GM21825 (cell line): ENCODE measurements at regions not wholly inside any gene's neighbourhood (a gene's known extent, or its start where the extent isn't known, plus 50 kb on each side); places are given as distances from the start of the nearest gene placed in this dataset.

Experiments used
- ATAC-seq: cut with Tn5 transposase; IDR thresholded peaks from one replicate; pipeline ENCODE4 v1.9.1; 2021; ENCODE audit warnings: mild to moderate bottlenecking, moderate library complexity; ENCODE audit not compliant: unreplicated experiment

DNA sequence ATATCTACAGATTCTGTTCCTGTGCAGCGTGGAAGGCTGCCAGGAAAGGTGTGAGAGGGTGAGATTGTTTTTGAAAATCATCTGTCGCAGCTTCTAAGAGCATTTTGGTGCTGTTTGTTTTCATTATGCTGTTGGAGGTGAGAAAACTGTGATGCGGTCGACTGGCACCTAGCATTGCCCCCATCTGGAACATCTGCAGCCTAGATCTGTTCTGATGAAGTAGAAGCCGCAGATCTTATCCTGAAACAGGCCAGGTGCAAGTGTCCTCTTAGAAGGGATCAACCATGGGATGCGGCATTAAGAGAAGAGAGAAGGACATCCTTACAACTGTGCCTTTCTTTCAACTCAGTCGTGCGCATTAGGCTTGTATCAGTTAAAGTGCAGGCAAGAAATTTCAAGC lies 167.3 kb downstream of the CDH26 start:
- ATAC-seq = no peak

DNA sequence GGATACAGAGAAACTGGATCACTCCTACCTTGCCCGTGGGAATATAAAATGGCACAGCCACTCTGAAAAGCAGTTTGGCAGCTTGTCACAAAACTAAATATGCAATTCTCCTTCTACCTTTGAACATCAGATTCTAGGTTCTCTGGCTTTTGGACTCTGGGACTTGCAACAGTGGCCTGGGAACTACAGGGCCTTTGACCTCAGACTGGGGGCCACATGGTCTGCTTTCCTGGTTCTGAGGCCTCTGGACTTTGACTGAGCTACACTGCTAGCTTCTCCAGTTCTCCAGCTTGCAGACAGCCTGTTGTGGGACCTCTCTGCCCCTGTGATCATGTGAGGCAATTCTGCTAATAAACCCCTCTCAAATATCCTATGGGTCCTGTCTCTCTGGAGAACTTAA lies 168.8 kb downstream of the CDH26 start:
- no peak for ATAC-seq

DNA sequence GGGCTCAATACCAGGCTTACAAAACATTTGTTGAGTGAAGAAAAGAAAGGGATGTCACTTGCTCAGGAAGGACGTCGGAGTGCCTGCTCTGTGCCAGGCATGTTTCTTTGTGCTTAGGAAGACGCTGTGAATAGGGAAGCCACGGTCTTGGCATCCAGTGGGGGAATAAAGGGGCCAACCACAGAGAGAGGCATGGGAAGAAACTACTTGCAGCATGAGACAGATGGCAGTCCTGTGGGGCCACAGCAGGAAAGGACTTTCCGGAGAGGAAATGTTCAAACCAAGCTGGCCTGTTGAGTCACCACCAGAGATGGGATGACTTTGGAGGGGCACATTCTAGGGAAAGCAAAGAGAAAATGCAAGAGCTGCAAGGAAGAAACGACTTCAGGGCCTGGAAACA lies 173.2 kb downstream of the CDH26 start:
- no peak for ATAC-seq

DNA sequence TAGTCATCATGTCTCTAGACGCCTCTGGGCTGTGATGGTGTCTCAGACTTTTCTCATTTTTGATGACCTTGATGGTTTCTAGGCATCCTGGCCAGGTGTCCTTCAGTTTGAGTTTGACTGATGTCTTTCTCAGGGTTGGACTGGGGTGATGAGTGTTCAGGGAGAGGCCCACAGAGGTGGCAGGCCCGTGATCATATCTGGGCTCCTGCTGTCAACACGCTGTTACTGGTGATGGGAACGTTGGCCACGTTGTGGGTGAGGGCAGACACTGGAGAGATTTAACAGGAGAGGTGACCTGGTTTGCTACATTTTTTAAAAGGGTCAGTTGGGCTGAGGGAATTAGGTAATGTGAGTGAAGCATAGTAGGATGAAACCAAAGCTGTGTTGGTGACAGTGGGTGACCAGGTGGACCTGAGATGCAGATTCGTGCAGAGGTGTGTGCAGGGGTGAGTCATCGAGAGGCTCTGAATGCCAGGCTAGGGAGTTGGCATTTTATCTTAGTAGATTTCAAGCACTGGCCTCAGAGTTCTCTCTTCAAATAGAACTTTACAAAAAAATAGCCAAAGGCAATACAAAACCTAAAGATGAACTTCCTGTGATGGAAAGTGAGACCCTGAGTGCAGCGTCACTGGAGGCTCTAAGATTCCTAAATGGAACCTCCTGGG lies 174.1 kb downstream of the CDH26 start:
- no peak for ATAC-seq

DNA sequence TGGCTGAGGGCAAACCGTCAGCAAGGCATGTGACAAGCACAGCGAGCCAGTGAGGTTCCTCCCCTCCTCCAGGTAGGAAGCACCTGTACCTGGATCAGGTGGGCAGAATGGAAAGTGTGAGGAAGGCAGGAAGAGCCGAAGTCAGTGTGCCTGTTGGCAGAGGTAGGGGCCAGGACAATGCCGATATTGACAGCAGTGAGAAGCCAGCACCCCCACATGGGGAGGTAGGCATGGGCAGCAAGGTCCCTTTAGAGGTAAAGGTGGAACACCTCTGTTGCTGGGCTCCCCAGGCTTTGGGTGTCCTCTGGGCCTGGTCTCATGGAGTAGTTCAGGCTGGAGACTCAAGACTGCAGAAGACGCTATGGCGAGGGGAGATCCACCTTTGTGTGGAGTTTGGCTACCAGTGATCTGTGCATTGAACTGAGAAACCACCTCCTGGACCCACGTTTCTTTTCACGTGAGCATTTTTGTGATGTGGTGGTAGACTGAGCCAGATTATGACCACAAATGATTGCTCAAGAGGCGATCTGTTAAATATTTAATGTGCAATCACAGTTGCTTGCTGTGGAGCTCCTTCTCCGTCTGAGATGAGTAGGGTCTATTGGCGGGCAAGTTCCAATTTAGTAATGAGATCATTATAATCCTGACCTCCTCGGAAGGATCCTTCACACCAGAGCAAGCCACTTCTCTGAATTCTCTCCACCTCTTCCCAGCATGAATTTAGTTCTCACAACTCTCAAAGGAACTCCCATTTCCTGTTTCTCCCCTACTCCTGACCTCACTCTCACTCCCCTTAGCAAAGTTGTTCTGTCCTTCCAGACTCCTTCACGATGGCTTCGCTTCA lies 174.8 kb downstream of the CDH26 start:
- ATAC-seq = no peak

DNA sequence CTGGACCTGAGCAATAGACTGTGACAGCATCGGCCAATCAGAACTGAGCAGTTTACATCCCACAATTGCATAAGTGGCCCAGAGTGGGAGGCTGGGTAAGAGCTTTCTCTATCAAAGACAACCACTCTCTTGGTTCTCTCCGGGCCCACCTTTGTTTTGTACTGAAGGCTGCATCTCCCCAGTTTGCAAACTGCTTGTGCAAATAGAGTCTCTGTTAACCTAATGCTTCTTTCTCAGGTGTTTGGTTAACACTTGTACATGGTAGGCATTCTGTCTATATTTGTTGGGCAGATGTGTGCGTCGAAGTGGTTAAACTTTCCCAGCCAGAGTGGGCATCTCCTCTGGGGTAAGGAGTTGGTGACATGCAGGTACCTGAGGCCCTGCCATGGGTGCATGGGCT lies 177.1 kb downstream of the CDH26 start:
- no peak for ATAC-seq

DNA sequence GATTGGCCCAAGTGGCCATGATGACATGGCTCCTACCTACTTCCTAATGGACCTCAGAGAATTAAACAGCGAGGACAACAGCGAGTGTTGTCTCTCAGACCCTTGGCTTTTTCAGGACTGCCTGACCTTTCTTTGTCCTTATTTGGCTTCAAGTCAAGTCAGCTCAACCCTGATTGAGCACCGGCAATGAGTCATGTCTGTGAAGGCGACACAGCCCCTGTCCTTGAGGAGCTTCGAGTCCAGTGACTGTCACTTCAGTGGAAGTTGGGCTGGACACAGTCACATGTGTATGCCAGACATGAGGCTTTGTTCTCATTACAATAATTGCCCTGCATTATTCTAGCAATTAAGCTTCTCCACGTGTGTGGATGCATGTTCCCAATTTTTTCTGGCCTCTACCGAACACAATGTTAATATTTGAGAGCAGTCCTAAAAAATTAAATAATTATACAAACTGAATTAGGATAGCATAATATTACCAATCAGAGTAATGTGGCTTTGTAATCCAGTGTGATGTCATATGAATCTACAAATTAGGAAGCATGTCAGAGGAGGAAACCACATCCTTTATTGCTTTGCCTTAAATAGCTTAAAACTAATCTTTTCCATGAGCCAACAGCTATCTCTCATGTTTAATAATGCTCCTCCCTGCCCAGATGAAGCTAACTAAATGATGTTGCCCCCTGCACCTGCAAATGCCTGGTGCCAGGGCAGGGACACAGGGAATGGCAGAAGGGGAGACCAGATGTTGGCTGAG lies 178.6 kb downstream of the CDH26 start:
- ATAC-seq = no peak

DNA sequence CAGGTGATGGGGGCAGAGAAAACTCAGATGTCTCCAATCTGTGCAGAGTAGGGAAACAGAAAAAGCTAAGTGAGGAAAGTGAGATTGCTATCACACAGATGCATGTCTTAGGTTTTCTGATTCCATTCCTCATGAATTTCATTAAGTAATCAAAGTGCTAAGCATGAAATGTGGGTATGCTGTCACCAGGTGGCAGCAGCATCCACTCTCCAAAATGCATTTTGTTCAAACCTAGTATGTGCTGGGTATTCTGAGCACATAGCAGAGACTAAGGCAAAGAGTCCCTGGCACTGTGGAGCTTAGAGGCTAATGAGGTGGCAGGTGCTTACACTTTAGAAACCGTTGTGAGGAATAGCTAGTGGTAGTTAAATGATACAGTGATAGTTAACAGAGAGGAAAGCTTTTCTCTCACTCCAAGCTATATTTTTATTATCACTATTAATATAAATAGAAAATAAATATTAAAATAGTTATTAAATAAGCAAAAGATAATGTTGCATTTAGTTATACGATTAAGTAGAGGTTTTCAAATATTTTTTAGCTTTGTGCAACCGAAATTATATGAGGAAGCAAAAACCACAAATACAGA lies 179.5 kb downstream of the CDH26 start:
- no peak for ATAC-seq

DNA sequence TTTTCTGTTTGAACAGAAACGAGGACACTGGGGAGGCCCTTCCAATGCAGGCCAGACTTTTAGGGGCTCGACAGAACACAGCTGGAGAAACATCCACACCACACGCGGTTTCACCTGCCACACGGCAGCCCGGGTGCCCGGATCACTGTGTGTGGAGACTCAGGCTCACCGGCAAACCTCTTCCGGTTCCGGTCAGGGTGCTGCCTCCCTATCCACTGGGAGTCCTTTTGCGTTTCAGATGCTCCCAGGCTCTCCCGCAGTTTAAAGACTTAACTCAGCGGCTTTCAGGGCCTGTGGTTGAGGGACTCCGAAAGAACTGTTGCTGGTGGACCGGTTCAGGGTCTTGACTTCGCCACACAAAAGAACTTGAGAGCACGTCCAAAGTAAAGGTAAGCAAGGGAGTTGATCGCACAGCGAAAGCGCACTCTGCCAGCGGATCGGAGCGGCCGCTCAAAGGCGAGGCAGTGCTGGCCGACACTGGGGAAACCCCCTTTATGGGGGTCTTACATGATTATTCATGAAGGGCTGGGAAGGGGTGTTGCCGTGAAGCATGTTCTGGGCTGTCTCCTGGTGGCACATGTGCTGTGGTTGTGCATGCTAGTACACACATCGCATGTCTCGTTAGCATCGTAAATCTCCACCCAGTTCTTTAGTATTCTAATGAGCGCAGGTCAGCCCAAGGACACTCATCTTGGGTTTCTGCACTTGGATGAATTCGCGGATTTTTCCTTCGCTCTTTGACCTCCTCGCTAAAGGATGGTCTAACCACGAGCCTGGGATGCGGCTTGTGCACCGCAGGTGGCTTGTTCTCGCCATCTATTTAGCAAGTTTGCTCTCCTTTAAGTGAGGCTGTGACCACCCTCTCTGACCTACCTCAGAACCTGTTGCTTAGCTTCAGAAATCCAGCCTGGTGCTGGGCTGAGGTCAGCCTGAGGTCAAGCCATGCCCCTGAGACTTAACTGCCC lies 180.3 kb downstream of the CDH26 start:
- ATAC-seq = no peak

DNA sequence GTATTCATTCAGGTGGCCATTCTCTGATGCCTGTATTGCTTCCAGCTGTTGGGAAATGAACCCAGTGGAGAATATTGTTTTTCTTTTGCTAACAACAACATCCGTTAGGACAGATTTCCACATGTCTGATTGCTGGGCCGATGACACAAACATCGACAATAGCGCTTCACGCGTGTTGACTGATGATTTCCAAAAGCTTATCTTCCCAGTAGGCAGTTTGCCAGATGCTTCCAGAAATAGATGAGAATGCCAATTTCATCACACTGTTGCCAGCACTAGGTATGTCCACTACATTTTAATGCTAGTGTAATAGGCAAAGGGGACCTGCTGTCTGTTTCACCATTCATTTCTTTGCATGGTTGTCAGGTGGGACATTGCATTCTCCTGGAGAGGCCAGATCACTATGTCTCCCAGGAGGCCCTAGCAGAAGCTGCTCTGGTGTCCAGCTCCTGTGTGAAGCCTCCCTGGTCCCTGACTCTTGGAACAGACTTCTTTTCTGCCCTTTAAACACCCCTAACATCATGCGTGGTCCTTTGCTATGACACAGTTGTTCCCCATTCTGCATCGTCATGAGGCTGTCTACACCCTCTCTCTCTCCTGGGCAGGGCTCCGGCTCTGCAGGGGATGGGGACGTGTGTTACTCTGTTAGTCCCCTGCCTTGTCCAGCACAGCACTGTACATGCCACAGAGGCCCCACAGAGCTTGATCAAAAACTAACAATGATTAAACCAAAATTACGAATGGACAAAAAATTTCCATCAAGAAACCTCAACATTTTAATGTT lies 181.6 kb downstream of the CDH26 start:
- no peak for ATAC-seq

DNA sequence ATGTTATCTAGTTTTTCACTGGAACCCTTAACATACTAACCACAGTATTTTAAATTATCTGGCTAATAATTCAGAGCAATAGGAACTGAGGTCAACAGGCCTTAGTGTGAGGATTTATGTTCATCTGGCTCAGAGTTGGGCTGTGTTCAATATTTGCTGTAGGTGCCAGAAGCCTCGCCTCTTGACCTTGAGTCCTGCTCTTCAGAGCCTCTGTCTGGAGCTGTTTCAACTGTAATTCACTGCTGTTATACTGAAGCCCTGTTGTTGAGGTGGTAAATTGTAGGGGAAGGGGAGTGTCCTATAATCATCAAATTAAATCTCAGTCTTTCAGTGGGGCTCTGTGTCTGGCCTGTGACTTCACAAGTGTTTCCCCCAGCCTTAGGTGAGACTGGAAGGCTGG lies 184.4 kb downstream of the CDH26 start:
- ATAC-seq = no peak

DNA sequence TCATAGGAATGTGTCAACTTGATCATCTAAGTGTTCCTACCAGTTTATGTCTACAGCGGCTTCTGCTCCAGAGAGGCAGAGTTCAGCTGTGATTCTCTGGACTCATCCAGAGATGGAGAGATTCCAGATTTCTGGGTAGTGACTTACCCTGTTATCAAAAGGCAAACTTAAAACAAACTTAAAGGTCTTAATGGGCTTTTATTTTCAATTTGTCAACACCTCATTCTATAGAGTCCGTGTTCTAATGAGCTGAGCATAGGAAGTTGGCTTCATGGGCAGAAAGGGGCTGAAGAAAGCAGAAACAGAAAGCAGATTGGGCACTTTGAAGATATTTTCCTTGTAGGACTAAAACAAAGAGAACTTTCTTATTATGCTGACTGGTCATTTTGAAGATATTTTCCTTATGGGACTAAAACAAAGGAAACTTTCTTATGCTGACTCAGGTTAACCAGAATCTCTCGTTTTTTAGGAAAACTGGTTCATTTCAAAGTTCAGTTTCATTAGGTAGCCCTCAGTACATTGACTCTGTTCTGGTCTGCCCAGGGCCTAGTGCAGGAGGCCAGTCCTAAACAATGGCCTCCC lies 185.1 kb downstream of the CDH26 start:
- no peak for ATAC-seq

DNA sequence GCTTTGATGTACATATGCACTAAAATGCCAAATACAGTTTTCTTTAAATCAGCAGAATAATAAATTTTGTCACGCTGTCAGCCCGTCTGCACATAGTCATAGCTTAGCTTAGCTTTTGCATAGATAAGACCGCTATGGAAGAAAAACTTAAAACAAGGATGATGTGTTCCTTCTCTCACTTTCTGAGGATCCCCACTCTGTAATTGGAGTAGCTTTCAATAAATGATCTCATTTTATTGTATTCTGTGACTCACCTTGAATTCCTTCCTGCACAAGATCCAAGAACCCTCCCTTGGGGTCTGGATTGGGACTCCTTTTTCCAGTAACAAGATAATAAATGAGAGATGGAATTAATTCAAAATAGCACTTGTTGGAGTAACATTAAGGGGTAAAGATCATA lies 186.2 kb downstream of the CDH26 start:
- ATAC-seq = no peak

DNA sequence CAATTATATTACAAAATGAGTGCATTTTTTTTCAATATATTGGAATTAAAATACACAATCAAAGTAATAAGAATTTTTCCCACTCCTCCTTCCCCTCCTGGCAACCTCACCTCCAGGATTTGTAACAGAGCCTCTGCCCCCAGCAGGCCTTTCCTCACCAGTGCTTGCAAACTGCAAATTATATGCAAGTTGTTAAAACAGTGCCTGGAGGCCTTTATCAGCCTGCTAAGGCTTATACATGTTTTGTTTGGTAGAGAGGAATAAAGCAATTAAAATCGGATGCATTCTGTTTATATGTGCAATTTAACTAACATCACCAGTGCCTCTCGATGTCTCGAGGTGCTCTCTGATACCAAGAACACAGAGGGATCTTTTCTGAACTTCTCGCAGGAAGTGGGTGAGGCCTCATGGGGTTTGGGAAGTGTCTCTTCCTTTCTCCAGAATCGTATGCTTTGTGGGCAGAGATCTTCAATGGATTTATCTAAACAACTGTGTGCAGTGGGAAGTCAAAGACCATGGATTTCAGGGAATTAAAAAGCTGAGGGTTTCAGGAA lies 186.8 kb downstream of the CDH26 start:
- no peak for ATAC-seq

DNA sequence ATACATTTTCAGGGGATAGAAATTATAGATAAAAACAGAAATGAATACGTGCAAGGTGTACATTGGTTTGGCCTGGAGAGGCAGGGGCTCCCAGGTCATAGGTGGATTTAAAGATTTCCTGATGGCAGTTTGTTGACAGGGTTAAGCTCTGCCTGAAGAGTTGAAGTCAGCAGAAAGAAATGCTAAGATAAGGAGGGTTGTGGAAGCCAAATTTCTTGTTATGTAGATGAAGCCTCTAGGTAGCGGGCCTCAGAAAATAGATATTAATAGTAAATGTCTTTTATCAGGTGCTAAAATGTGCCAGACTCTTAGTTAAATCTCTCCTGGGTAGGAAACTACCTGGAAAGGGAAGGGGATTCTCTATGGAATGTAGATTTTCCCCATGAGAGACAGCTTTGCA lies 188.8 kb downstream of the CDH26 start:
- no peak for ATAC-seq

DNA sequence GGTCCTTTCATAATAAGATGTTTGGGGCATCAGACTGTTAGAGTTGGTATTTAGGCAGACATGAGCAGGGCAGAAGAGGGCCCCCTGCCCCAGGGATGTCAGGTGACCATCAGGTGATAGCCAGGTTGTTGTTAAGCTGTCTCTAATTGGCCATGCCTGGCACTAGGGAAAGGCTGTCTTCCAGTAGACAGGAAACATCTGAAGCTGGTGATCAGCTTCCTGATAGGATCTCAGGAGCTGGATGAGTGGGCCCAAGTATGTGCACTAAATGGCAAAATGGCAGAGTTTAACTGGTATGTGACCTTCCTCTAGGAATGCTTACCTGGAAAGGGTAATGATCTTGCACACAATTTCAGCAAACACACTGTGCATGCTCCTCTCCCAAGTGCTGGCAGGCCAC lies 190.7 kb downstream of the CDH26 start:
- ATAC-seq = no peak

DNA sequence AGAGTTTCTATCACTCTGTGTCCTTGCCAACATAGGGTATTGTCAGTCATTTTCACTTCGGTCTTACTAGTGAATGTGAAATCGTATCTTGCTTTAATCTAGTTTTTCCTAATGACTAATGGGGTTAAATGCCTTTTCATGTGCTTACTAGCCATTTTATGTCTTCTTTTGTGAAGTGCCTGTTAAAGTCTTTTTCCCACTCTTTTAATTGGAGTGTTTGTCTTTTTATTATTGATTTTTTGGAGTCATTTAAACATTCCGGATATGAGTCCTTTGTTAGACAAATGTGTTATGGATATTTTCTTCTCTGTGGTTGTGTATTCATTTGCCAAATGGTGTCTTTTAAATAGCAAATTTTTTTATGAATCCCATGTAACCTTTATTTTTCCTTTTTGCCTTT lies 194.6 kb downstream of the CDH26 start:
- no peak for ATAC-seq

DNA sequence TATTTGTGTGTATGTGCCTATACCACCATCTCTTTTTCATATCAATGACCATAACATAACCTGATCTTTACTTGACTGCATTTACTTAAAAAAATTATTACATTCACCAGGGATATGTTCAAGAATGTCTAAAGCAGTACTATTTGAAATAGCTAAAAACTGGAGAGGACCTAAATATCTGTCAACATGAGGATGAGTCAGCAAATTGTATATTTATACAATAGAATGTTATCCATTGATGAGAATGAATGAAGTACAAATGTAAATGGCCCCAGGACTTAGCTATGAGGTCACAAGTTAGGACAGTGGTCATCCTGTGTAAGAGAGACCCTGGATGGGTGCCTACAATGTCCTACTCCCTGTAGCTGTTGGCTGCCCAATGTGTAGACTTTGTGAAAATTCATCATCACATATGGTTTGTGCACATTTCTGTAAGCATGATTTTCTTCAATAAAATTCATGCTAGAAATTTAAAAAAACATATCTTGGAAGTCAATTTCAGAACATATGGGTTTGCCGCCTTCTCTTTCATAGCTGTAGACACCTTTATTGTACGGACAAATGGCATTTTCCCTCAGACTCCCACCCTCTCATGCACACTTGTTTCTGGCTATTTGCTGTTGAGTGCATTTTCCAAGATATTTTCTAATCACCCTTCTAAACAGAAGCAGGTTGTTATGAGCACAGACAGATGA lies 202.4 kb downstream of the CDH26 start:
- ATAC-seq = no peak
